IMR-90 (cell line): ENCODE measurements at regions not wholly inside any gene's neighbourhood (a gene's known extent, or its start where the extent isn't known, plus 50 kb on each side); places are given as distances from the start of the nearest gene placed in this dataset.

ENCODE experiments used
- ATAC-seq: fragments of 200-7000 bp; cut with Tn5 transposase; 2 replicates; pipeline ENCODE4 v1.9.1; 2020; ENCODE audit warnings: low read depth, mild to moderate bottlenecking, moderate library complexity
- BruUV-seq: library from RNA; stranded (reverse); fragments of 400-500 nt; replicated peaks from 2 replicates; lab custom pipeline; 2021; lab: Mats Ljungman, UMichigan
- CTCF ChIA-PET: fragments of 300-600 bp; formaldehyde crosslinking; extraction: SDS; loops from one replicate; lab custom pipeline; 2021; ENCODE audit warnings: antibody characterized with exemption; lab: Yijun Ruan, JAX
- POLR2A ChIA-PET: fragments of 300-600 bp; sonication (Branson Sonifier 250); formaldehyde crosslinking; loops from one replicate; lab custom pipeline; 2022; ENCODE audit warnings: antibody characterized with exemption; ENCODE audit not compliant: unreplicated experiment; lab: Charles Lee
- DNase-seq: peaks from one replicate; pipeline ENCODE4 v3.0.0; 2013
- H2AFZ ChIP-seq: replicated peaks from 2 replicates; pipeline ENCODE3; 2013; ENCODE audit warnings: low read length, mild to moderate bottlenecking; ENCODE audit not compliant: poor library complexity
- H2AK5ac ChIP-seq: 2 replicates; pipeline ENCODE4 v1.6.1; 2013; ENCODE audit warnings: low read depth, low read length, inconsistent platforms
- H2AK9ac ChIP-seq: replicated peaks from 2 replicates; pipeline ENCODE3; 2013; ENCODE audit warnings: mild to moderate bottlenecking, low read depth, low read length, moderate library complexity; ENCODE audit not compliant: poor library complexity
- H2BK120ac ChIP-seq: 2 replicates; pipeline ENCODE4 v1.6.1; 2013; ENCODE audit warnings: low read depth, low read length, inconsistent platforms
- H2BK15ac ChIP-seq: 3 replicates; pipeline ENCODE4 v1.6.1; 2013; ENCODE audit warnings: low read depth, low read length, inconsistent platforms
- H2BK20ac ChIP-seq: 2 replicates; pipeline ENCODE4 v1.6.1; 2013; ENCODE audit warnings: low read depth, mild to moderate bottlenecking, inconsistent platforms, low read length, moderate library complexity
- H2BK5ac ChIP-seq: 2 replicates; pipeline ENCODE4 v1.6.1; 2013; ENCODE audit warnings: mild to moderate bottlenecking, low read depth, low read length, inconsistent platforms; ENCODE audit not compliant: poor library complexity, severe bottlenecking
- H3K14ac ChIP-seq: replicated peaks from 2 replicates; pipeline ENCODE4 v1.6.1; 2013; ENCODE audit warnings: low read depth, low read length, inconsistent platforms
- H3K18ac ChIP-seq: 2 replicates; pipeline ENCODE4 v1.6.1; 2013; ENCODE audit warnings: low read depth, low read length, control low read depth
- H3K23ac ChIP-seq: 2 replicates; pipeline ENCODE4 v1.6.1; 2013; ENCODE audit warnings: low read depth, low read length, inconsistent platforms
- H3K27ac ChIP-seq: 2 replicates; pipeline ENCODE4 v1.5.1; 2013; ENCODE audit warnings: mild to moderate bottlenecking, control low read depth, low read length; ENCODE audit not compliant: insufficient read depth
- H3K27me3 ChIP-seq: 2 replicates; pipeline ENCODE4 v1.6.1; 2013; ENCODE audit warnings: low read length; ENCODE audit not compliant: control insufficient read depth, insufficient read depth
- H3K36me3 ChIP-seq: 2 replicates; pipeline ENCODE4 v1.6.1; 2013; ENCODE audit warnings: low read length, mixed read lengths; ENCODE audit not compliant: control insufficient read depth, insufficient read depth
- H3K4ac ChIP-seq: 2 replicates; pipeline ENCODE4 v1.6.1; 2013; ENCODE audit warnings: low read depth, low read length, inconsistent platforms
- H3K4me1 ChIP-seq: 2 replicates; pipeline ENCODE4 v1.6.1; 2013; ENCODE audit warnings: low read length, mixed read lengths; ENCODE audit not compliant: control insufficient read depth, insufficient read depth
- H3K4me2 ChIP-seq: 2 replicates; pipeline ENCODE4 v1.6.1; 2013; ENCODE audit warnings: low read depth, mild to moderate bottlenecking, control low read depth, low read length, moderate library complexity
- H3K4me3 ChIP-seq: 2 replicates; pipeline ENCODE4 v1.5.1; 2013; ENCODE audit warnings: low read depth, mild to moderate bottlenecking, control low read depth, low read length, moderate library complexity; ENCODE audit not compliant: insufficient read depth
- H3K56ac ChIP-seq: 2 replicates; pipeline ENCODE4 v1.6.1; 2013; ENCODE audit warnings: low read length, inconsistent platforms; ENCODE audit not compliant: insufficient read depth; ENCODE audit errors: extremely low read depth
- H3K79me1 ChIP-seq, 2 experiments: 2 replicates each; pipeline ENCODE4 v1.6.1; 2013; ENCODE audit warnings: low read length in 2 of 2, inconsistent platforms in 1 of 2, low read depth in 1 of 2
- H3K9ac ChIP-seq: 2 replicates; pipeline ENCODE4 v1.6.1; 2013; ENCODE audit warnings: low read depth, low read length, control low read depth
- H3K9me1 ChIP-seq: 2 replicates; pipeline ENCODE4 v1.6.1; 2013; ENCODE audit warnings: low read length, inconsistent platforms; ENCODE audit not compliant: insufficient read depth
- H3K9me3 ChIP-seq: 2 replicates; pipeline ENCODE4 v1.6.1; 2013; ENCODE audit warnings: low read length; ENCODE audit not compliant: control insufficient read depth, insufficient read depth
- H4K20me1 ChIP-seq: 2 replicates; pipeline ENCODE4 v1.6.1; 2013; ENCODE audit warnings: low read length, inconsistent platforms; ENCODE audit not compliant: insufficient read depth
- H4K5ac ChIP-seq: 2 replicates; pipeline ENCODE4 v1.6.1; 2013; ENCODE audit warnings: mild to moderate bottlenecking, low read depth, low read length, control low read depth
- H4K8ac ChIP-seq, 2 experiments: 2 replicates each; pipeline ENCODE4 v1.6.1; 2013; ENCODE audit warnings: low read depth in 2 of 2, low read length in 2 of 2, control low read depth in 1 of 2, inconsistent platforms in 1 of 2
- H4K91ac ChIP-seq: 2 replicates; pipeline ENCODE4 v1.6.1; 2013; ENCODE audit warnings: low read depth, low read length, inconsistent platforms; ENCODE audit not compliant: insufficient read depth
- BHLHE40 ChIP-seq: fragments of 150-350 bp; IDR thresholded peaks from 2 replicates; pipeline ENCODE4 v1.6.1; 2016; ENCODE audit warnings: mild to moderate bottlenecking, low read depth, low read length
- CEBPB ChIP-seq: IDR thresholded peaks from 2 replicates; pipeline ENCODE4 v1.6.1; 2012; ENCODE audit warnings: low read depth, low read length, improper control_type of control experiment
- CHD1 ChIP-seq: IDR thresholded peaks from 2 replicates; pipeline ENCODE4 v1.6.1; 2012; ENCODE audit warnings: low read depth, low read length, improper control_type of control experiment
- CTCF ChIP-seq: conservative IDR thresholded peaks from 2 replicates; pipeline ENCODE4 v1.5.1; 2012; ENCODE audit warnings: mild to moderate bottlenecking, low read depth, low read length, improper control_type of control experiment
- ELK1 ChIP-seq: fragments of 150-350 bp; IDR thresholded peaks from 2 replicates; pipeline ENCODE4 v1.6.1; 2016; ENCODE audit warnings: low read depth, mild to moderate bottlenecking, low read length, moderate library complexity, borderline replicate concordance
- FOS ChIP-seq: fragments of 150-350 bp; IDR thresholded peaks from 2 replicates; pipeline ENCODE4 v1.6.1; 2016; ENCODE audit warnings: low read depth, low read length
- MAFK ChIP-seq: IDR thresholded peaks from 2 replicates; pipeline ENCODE4 v1.6.1; 2012; ENCODE audit warnings: low read depth, low read length, improper control_type of control experiment
- MAZ ChIP-seq: IDR thresholded peaks from 2 replicates; pipeline ENCODE4 v1.6.1; 2012; ENCODE audit warnings: low read depth, mild to moderate bottlenecking, low read length, improper control_type of control experiment, moderate library complexity, borderline replicate concordance
- MXI1 ChIP-seq: IDR thresholded peaks from 2 replicates; pipeline ENCODE4 v1.6.1; 2012; ENCODE audit warnings: low read depth, mild to moderate bottlenecking, low read length, moderate library complexity, borderline replicate concordance
- NFE2L2 ChIP-seq: fragments of 150-350 bp; IDR thresholded peaks from 2 replicates; pipeline ENCODE4 v1.6.1; 2016; ENCODE audit warnings: low read depth, mild to moderate bottlenecking, low read length
- POLR2A ChIP-seq: IDR thresholded peaks from 2 replicates; pipeline ENCODE4 v1.6.1; 2012; ENCODE audit warnings: mild to moderate bottlenecking, low read depth, low read length
- RAD21 ChIP-seq: IDR thresholded peaks from 2 replicates; pipeline ENCODE4 v1.6.1; 2012; ENCODE audit warnings: low read length, improper control_type of control experiment
- RCOR1 ChIP-seq: IDR thresholded peaks from 2 replicates; pipeline ENCODE4 v1.6.1; 2012; ENCODE audit warnings: mild to moderate bottlenecking, low read length, improper control_type of control experiment; ENCODE audit not compliant: insufficient replicate concordance
- RFX5 ChIP-seq: IDR thresholded peaks from 2 replicates; pipeline ENCODE4 v1.8.0; 2012; ENCODE audit warnings: low read depth, mild to moderate bottlenecking, low read length, moderate library complexity
- SMC3 ChIP-seq: fragments of 150-350 bp; IDR thresholded peaks from 2 replicates; pipeline ENCODE4 v1.6.1; 2016; ENCODE audit warnings: low read depth, mild to moderate bottlenecking, antibody characterized with exemption, low read length, moderate library complexity
- USF2 ChIP-seq: fragments of 150-350 bp; IDR thresholded peaks from 2 replicates; pipeline ENCODE4 v1.6.1; 2017; ENCODE audit warnings: mild to moderate bottlenecking, antibody characterized with exemption, low read length, low read depth
- dilution Hi-C: fragments of 300-500 bp; cut with HindIII; formaldehyde crosslinking; loops from one replicate; pipeline ENCODE4 v1.14.3; 2018; ENCODE audit warnings: low sequenced_read_pairs; ENCODE audit not compliant: unreplicated experiment
- in situ Hi-C: fragments of 300-500 bp; cut with MboI; formaldehyde crosslinking; loops from 3 replicates; pipeline ENCODE4 v1.14.3; 2019; ENCODE audit warnings: low sequenced_read_pairs, inconsistent platforms, mixed read lengths
- intact Hi-C: fragments of 100-400 bp; cut with micrococcal nuclease; formaldehyde crosslinking; loops from 2 replicates; pipeline ENCODE4 v1.10.0; 2022

GRCh38 chr2:239845968-239846367 lies 179.2 kb downstream of the NDUFA10 start:
- Histone ChIP-seq H3K4me1 (no peaks in the 10 kb centered on the region), H2BK120ac (no peak overlapping the region), H3K9me3 (peaks cover 4% of the 10 kb centered on the region), H2AK9ac (no peak overlapping the region), H3K27ac (no peak overlapping the region), H2BK15ac (no peak overlapping the region), H2AFZ (no peak overlapping the region), H4K8ac (no peak overlapping the region), H3K18ac (no peak overlapping the region), H4K20me1 (no peaks in the 10 kb centered on the region), H3K9me1 (no peaks in the 10 kb centered on the region), H4K91ac (no peak overlapping the region), H3K56ac (no peak overlapping the region), H3K4me2 (no peak overlapping the region), H2BK20ac (no peak overlapping the region), H3K27me3 (no peaks in the 10 kb centered on the region), H3K9ac (no peak overlapping the region), H3K4me3 (no peak overlapping the region), H2BK5ac (no peak overlapping the region), H3K36me3 (no peaks in the 10 kb centered on the region), H3K23ac (no peak overlapping the region), H2AK5ac (no peak overlapping the region), H3K14ac (no peak overlapping the region), H3K4ac (no peak overlapping the region), H4K5ac (no peak overlapping the region), H3K79me1 (no peaks in the 10 kb centered on the region)
- TF ChIP-seq ELK1 (no peak), BHLHE40 (no peak), SMC3 (no peak), RFX5 (no peak), POLR2A (no peak), RCOR1 (no peak), MAFK (no peak), RAD21 (no peak), CTCF (no peak), USF2 (no peak), NFE2L2 (no peak), CEBPB (no peak), CHD1 (no peak), FOS (no peak), MXI1 (no peak), MAZ (no peak)
- ATAC-seq (no peak), DNase-seq (no peak)
- in situ Hi-C loops (no loop called here), dilution Hi-C loops (no loop called here), intact Hi-C loops (no loop called here)
- CTCF ChIA-PET = no interaction called here
- POLR2A ChIA-PET = no interaction called here
- no TSS peak for BruUV-seq
